ENCODE measurements at regions not wholly inside any gene's neighbourhood (a gene's known extent, or its start where the extent isn't known, plus 50 kb on each side); places are given as distances from the start of the nearest gene placed in this dataset.

DNA sequence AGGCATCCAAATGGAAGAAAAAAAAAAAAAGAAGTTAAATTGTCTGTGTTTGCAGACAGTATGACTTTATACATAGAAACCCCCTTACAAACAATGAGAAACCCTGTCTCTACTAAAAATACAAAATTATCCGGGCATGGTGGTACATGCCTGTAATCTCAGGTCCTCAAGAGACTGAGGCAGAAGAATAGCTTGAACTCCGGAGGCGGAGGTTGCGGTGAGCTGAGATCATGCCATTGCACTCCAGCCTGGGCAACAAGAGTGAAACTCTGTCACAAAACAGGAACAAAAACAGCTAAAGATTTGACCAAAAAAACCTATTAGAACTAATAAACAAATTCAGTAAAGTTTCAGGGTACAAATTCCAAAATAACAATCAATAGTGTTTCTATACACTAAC lies 385.8 kb upstream of the GRM3 start:
- TF ChIP-seq EZH2 (IDR thresholded peaks at IDR 0.05; ENCODE audit: borderline replicate concordance, low read length): no peak
- TF ChIP-seq, protein P1, sequence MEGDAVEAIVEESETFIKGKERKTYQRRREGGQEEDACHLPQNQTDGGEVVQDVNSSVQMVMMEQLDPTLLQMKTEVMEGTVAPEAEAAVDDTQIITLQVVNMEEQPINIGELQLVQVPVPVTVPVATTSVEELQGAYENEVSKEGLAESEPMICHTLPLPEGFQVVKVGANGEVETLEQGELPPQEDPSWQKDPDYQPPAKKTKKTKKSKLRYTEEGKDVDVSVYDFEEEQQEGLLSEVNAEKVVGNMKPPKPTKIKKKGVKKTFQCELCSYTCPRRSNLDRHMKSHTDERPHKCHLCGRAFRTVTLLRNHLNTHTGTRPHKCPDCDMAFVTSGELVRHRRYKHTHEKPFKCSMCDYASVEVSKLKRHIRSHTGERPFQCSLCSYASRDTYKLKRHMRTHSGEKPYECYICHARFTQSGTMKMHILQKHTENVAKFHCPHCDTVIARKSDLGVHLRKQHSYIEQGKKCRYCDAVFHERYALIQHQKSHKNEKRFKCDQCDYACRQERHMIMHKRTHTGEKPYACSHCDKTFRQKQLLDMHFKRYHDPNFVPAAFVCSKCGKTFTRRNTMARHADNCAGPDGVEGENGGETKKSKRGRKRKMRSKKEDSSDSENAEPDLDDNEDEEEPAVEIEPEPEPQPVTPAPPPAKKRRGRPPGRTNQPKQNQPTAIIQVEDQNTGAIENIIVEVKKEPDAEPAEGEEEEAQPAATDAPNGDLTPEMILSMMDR (IDR thresholded peaks at IDR 0.05; ENCODE audit: low read length): no peak

Measured in OCI-LY1 (cell line).